H1 (cell line): ENCODE measurements at regions not wholly inside any gene's neighbourhood (a gene's known extent, or its start where the extent isn't known, plus 50 kb on each side); places are given as distances from the start of the nearest gene placed in this dataset.

Experiments
- NRF1 ChIP-seq: IDR thresholded peaks from 2 replicates; pipeline ENCODE4 v1.6.1; 2011; ENCODE audit warnings: mild to moderate bottlenecking, low read depth, low read length, improper control_type of control experiment

DNA sequence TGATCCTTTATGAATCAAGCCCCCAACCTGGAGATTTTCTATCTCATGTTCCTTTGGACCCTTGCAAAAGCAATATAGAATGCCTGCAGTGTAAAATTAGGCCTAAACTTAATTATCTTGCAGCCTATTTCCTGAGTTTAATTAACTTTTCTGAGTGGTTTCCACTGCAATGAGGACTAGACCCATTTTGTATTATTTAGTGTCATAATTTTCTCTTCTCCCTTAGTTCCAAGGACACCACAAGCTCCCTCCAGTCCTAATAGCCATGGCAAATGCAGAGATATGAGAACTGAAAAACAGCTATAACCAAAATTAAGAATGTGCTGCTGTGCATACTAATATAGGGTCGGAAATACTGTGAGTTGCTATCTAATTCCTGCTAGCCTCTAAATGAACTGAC, 90.9 kb upstream of the GRAMD2B start (continued):
- no peak for TF ChIP-seq NRF1
- TF ChIP-seq, all 59 proteins: peak for 0
